ENCODE measurements at regions not wholly inside any gene's neighbourhood (a gene's known extent, or its start where the extent isn't known, plus 50 kb on each side); places are given as distances from the start of the nearest gene placed in this dataset.

GRCh38 chr5:100731768-100732167, 171.3 kb downstream of the ST8SIA4 start:
- DNase-seq (ENCODE audit: low read depth) = peak; percentile 55
- H3K4me3 ChIP-seq (ENCODE audit: low read depth, low read length) = peak overlapping the region; percentile 44

DNA sequence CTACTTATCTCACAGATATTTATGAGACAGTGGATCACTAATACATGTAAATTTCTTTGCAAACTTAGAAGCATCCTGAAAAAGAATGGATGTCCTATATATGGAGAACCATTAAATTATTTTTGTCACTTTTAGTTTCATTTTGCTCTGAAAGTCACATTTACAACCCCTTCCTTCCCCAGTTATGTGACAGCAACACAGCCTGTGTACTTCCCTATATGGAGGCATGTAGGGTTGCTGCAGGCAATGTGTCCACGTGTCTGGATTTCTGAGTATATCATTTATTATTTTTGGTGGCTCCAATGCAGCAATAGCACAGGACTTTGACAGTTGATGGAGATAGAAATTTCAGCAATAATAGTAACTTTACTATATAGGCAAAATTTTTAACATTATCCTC, 156.4 kb downstream of the ST8SIA4 start:
- TF ChIP-seq, protein P1, sequence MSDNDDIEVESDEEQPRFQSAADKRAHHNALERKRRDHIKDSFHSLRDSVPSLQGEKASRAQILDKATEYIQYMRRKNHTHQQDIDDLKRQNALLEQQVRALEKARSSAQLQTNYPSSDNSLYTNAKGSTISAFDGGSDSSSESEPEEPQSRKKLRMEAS (IDR thresholded peaks at IDR 0.05; ENCODE audit: low read depth, low read length) = peak; percentile 94
- peak; percentile 86 for TF ChIP-seq MYC (IDR thresholded peaks at IDR 0.05; ENCODE audit: low read depth, low read length)
- TF ChIP-seq, protein P2, sequence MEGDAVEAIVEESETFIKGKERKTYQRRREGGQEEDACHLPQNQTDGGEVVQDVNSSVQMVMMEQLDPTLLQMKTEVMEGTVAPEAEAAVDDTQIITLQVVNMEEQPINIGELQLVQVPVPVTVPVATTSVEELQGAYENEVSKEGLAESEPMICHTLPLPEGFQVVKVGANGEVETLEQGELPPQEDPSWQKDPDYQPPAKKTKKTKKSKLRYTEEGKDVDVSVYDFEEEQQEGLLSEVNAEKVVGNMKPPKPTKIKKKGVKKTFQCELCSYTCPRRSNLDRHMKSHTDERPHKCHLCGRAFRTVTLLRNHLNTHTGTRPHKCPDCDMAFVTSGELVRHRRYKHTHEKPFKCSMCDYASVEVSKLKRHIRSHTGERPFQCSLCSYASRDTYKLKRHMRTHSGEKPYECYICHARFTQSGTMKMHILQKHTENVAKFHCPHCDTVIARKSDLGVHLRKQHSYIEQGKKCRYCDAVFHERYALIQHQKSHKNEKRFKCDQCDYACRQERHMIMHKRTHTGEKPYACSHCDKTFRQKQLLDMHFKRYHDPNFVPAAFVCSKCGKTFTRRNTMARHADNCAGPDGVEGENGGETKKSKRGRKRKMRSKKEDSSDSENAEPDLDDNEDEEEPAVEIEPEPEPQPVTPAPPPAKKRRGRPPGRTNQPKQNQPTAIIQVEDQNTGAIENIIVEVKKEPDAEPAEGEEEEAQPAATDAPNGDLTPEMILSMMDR (IDR thresholded peaks at IDR 0.05; ENCODE audit: low read depth, low read length) = no peak
- no peak for TF ChIP-seq POLR2A (IDR thresholded peaks at IDR 0.05; ENCODE audit: extremely low read depth, insufficient read length)
- DNase-seq (ENCODE audit: low read depth) = peak; percentile 78

More at GRCh38 chr5:100731768-100732167, 171.3 kb downstream of the ST8SIA4 start:
- TF ChIP-seq POLR2A (IDR thresholded peaks at IDR 0.05; ENCODE audit: extremely low read depth, insufficient read length) = no peak
- TF ChIP-seq, protein P2 (IDR thresholded peaks at IDR 0.05; ENCODE audit: low read depth, low read length) = no peak

GRCh38 chr5:100749771-100750284, 153.3 kb downstream of the ST8SIA4 start:
- no peak overlapping the region for H3K4me3 ChIP-seq (ENCODE audit: low read depth, low read length)
- DNase-seq (ENCODE audit: low read depth) = no peak
- TF ChIP-seq, protein P1 (IDR thresholded peaks at IDR 0.05; ENCODE audit: low read depth, low read length) = no peak

More for the DNA sequence above, 156.4 kb downstream of the ST8SIA4 start:
- H3K4me3 ChIP-seq (ENCODE audit: low read depth, low read length) = peak overlapping the region; percentile 30

DNA sequence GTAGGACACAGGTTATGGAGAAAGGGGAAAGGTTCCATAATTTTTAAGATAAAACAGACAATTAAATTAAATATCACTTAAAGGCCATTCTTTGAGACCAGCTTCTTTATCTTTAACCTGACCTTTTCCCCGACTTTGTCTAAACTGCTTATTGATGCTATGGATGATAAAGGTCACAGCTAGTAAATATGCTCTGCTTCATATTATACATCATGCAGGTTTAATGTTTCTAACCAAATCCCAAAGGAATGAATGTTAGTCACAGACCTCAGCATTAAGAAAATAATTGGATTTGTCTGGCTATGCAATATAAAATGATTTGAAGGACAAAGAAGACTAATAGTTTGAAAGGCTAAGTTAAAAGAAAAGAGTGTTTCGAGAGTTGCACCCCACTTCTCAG, 147.6 kb downstream of the ST8SIA4 start:
- H3K4me3 ChIP-seq (ENCODE audit: low read depth, low read length) = no peak overlapping the region
- TF ChIP-seq, protein P2 (IDR thresholded peaks at IDR 0.05; ENCODE audit: low read depth, low read length) = no peak
- TF ChIP-seq, protein P1 (IDR thresholded peaks at IDR 0.05; ENCODE audit: low read depth, low read length) = no peak
- no peak for DNase-seq (ENCODE audit: low read depth)
